Fibroblast of lung (primary cell): ENCODE measurements at regions not wholly inside any gene's neighbourhood (a gene's known extent, or its start where the extent isn't known, plus 50 kb on each side); places are given as distances from the start of the nearest gene placed in this dataset.

Source experiments
- DNase-seq, 2 donors: peaks; one replicate each; pipeline versions ENCODE4 v3.0.0 to v3.0.0-alpha.2; 2010; ENCODE audit warnings: low read depth in 2 of 2
- H2AFZ ChIP-seq: 2 replicates; pipeline ENCODE4 v1.5.1; 2012; ENCODE audit warnings: low read length, control low read depth, inconsistent platforms
- H3K27ac ChIP-seq: 2 replicates; pipeline ENCODE4 v1.5.1; 2011; ENCODE audit warnings: low read length, control low read depth; ENCODE audit not compliant: insufficient read depth
- H3K27me3 ChIP-seq: 2 replicates; pipeline ENCODE4 v1.5.1; 2011; ENCODE audit warnings: mild to moderate bottlenecking, low read length; ENCODE audit not compliant: control insufficient read depth, insufficient read depth
- H3K36me3 ChIP-seq: 2 replicates; pipeline ENCODE4 v1.5.1; 2011; ENCODE audit warnings: low read length; ENCODE audit not compliant: control insufficient read depth, insufficient read depth
- H3K4me1 ChIP-seq: 2 replicates; pipeline ENCODE4 v1.5.1; 2011; ENCODE audit warnings: low read length; ENCODE audit not compliant: control insufficient read depth, insufficient read depth; ENCODE audit errors: extremely low read depth
- H3K4me2 ChIP-seq: 2 replicates; pipeline ENCODE4 v1.5.1; 2011; ENCODE audit warnings: low read length, control low read depth; ENCODE audit not compliant: insufficient read depth; ENCODE audit errors: extremely low read depth
- H3K4me3 ChIP-seq, 4 experiments: fragments of 200-600 bp in 1 of 4; sonication (generic) in 1 of 4; replicated peaks in 1 of 4; 2 replicates each; pipeline ENCODE4 v1.5.1; 2011 to 2016; ENCODE audit warnings: low read length in 4 of 4, low read depth in 3 of 4, mild to moderate bottlenecking in 3 of 4, control low read depth in 2 of 4, inconsistent platforms in 1 of 4, mixed read lengths in 1 of 4; ENCODE audit not compliant: insufficient read depth in 1 of 4; ENCODE audit errors: control extremely low read depth in 1 of 4
- H3K79me2 ChIP-seq: 2 replicates; pipeline ENCODE4 v1.5.1; 2012; ENCODE audit warnings: mild to moderate bottlenecking, low read length, inconsistent platforms; ENCODE audit not compliant: control insufficient read depth, insufficient read depth
- H3K9ac ChIP-seq: 2 replicates; pipeline ENCODE4 v1.5.1; 2011; ENCODE audit warnings: mild to moderate bottlenecking, low read length, control low read depth; ENCODE audit not compliant: insufficient read depth
- H3K9me3 ChIP-seq: 2 replicates; pipeline ENCODE4 v1.5.1; 2012; ENCODE audit warnings: low read depth, low read length; ENCODE audit not compliant: control insufficient read depth, insufficient read depth
- H4K20me1 ChIP-seq: 2 replicates; pipeline ENCODE4 v1.5.1; 2011; ENCODE audit warnings: low read length; ENCODE audit not compliant: control insufficient read depth, insufficient read depth; ENCODE audit errors: extremely low read depth
- EZH2 ChIP-seq: IDR thresholded peaks from 2 replicates; pipeline ENCODE4 v1.5.1; 2012; ENCODE audit warnings: low read length, control low read depth, mild to moderate bottlenecking; ENCODE audit errors: missing control alignments
- TF ChIP-seq, protein P1 (sequence below), 2 donors: IDR thresholded peaks in 1 of 2; conservative IDR thresholded peaks in 1 of 2; 1 replicate in 1 of 2; 2 replicates in 1 of 2; pipeline ENCODE4 v1.5.1; 2011 to 2012; ENCODE audit warnings: low read length in 2 of 2, control low read depth in 1 of 2, inconsistent platforms in 1 of 2, low read depth in 1 of 2, mild to moderate bottlenecking in 1 of 2

DNA sequence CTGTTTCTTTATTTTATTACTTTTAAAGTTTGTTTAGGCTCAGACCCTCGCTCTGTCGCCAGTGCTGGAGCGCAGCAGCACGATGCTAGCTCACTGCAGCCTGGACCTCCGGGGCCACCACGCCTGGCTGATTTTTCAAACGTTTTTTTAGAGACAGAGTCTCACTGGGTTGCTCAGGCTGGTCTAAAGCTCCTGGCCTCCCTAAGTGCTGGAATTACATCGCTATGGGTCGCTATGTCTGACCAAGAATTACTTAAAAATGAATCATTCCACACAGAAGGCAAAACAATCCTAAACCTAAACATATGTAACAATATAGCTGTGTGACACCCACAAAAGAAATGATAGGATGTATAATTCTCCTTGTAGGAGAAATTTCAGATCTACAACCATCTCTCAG, 86.9 kb upstream of the SIMC1 start:
- H3K9ac ChIP-seq, result no peak overlapping the region
- no peaks in the 10 kb centered on the region for H3K79me2 ChIP-seq
- H2AFZ ChIP-seq, result no peak overlapping the region
- no peak overlapping the region for H3K4me3 ChIP-seq
- H3K36me3 ChIP-seq, result no peaks in the 10 kb centered on the region
- no peak overlapping the region for H3K27ac ChIP-seq
- no peak overlapping the region for H3K4me2 ChIP-seq
- no peaks in the 10 kb centered on the region for H4K20me1 ChIP-seq
- DNase-seq, result peak; percentile 49 to 69
- H3K4me1 ChIP-seq, result no peaks in the 10 kb centered on the region
- H3K9me3 ChIP-seq, result no peaks in the 10 kb centered on the region
- TF ChIP-seq, protein P1, sequence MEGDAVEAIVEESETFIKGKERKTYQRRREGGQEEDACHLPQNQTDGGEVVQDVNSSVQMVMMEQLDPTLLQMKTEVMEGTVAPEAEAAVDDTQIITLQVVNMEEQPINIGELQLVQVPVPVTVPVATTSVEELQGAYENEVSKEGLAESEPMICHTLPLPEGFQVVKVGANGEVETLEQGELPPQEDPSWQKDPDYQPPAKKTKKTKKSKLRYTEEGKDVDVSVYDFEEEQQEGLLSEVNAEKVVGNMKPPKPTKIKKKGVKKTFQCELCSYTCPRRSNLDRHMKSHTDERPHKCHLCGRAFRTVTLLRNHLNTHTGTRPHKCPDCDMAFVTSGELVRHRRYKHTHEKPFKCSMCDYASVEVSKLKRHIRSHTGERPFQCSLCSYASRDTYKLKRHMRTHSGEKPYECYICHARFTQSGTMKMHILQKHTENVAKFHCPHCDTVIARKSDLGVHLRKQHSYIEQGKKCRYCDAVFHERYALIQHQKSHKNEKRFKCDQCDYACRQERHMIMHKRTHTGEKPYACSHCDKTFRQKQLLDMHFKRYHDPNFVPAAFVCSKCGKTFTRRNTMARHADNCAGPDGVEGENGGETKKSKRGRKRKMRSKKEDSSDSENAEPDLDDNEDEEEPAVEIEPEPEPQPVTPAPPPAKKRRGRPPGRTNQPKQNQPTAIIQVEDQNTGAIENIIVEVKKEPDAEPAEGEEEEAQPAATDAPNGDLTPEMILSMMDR (conservative IDR thresholded peaks at IDR 0.05 in 1 of 2, IDR thresholded peaks at IDR 0.05 in 1 of 2; ENCODE audit: low read depth in 1 of 2, low read length in 2 of 2), result no peak
- no peak for TF ChIP-seq EZH2
- H3K27me3 ChIP-seq, result peaks cover 2% of the 10 kb centered on the region

DNA sequence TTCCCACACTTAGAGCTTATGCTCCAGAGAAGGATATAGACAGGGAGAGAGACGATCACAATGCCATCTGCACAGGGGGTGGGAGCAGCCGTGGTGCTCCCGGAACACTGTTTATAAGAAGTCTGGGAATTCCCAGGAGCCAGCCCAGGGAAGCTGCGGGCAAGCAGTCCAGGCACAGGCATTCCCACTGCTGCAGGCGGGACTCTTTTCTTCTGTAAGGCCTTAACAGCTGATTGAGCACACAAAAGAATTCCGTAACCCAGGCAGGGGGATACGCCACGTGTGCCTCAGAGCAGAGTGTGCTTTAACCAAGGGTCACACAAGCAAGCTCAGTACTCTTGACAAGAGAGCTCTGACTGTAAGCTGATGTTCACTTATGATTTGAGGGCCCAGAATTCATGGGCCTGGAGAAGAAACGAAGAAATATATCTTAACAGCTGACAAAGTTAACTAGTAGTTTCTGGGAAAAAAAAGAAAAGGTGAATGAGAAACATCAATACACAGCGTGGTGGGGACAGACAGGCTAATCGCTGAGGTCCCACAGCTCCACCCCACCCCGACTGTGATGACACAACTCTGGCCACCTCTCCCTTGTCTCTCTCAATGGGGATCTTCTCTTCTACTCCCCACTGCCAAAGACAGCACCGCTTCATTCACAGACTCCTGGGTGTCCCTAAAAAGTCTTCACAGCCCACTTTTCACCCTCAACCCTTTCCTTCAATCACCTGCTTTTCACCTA, 85.9 kb upstream of the SIMC1 start:
- no peak overlapping the region for H3K27ac ChIP-seq
- no peak overlapping the region for H2AFZ ChIP-seq
- H3K4me1 ChIP-seq, result no peaks in the 10 kb centered on the region
- H3K4me2 ChIP-seq, result no peak overlapping the region
- no peak overlapping the region for H3K4me3 ChIP-seq
- TF ChIP-seq, protein P1 (conservative IDR thresholded peaks at IDR 0.05 in 1 of 2, IDR thresholded peaks at IDR 0.05 in 1 of 2; ENCODE audit: low read depth in 1 of 2, low read length in 2 of 2), result no peak
- TF ChIP-seq EZH2, result no peak
- H3K9ac ChIP-seq, result no peak overlapping the region
- H3K9me3 ChIP-seq, result no peaks in the 10 kb centered on the region
- DNase-seq, result peak in 1 of 2 donors; percentile 54
- no peaks in the 10 kb centered on the region for H3K36me3 ChIP-seq
- H3K79me2 ChIP-seq, result no peaks in the 10 kb centered on the region
- H4K20me1 ChIP-seq, result no peaks in the 10 kb centered on the region
- no peaks in the 10 kb centered on the region for H3K27me3 ChIP-seq

DNA sequence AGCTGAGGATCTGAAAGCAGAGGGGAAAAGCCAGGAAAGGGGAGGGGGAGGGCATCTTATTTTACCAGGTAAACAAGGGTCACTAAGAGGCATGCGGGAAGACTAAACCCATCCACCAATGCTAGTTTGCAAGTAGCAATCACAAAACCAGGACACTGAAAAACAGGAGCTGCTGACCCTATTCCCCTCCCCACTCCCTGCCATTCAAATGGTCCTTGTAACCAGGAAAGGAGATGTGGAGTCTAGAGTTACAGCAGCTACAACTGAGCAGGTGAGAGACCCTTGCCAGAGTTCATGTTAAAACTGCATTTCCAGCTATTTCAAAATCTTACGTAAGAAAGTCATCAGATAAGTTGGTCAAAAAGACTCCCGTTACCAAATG, 85.3 kb upstream of the SIMC1 start:
- no peak overlapping the region for H3K4me2 ChIP-seq
- no peak for DNase-seq
- no peak overlapping the region for H3K4me3 ChIP-seq
- TF ChIP-seq EZH2, result no peak
- TF ChIP-seq, protein P1 (conservative IDR thresholded peaks at IDR 0.05 in 1 of 2, IDR thresholded peaks at IDR 0.05 in 1 of 2; ENCODE audit: low read depth in 1 of 2, low read length in 2 of 2), result no peak
- H3K36me3 ChIP-seq, result no peaks in the 10 kb centered on the region
- H3K79me2 ChIP-seq, result no peaks in the 10 kb centered on the region
- no peaks in the 10 kb centered on the region for H3K27me3 ChIP-seq
- no peak overlapping the region for H3K9ac ChIP-seq
- H3K4me1 ChIP-seq, result no peaks in the 10 kb centered on the region
- no peak overlapping the region for H3K27ac ChIP-seq
- no peaks in the 10 kb centered on the region for H3K9me3 ChIP-seq
- H2AFZ ChIP-seq, result no peak overlapping the region
- no peaks in the 10 kb centered on the region for H4K20me1 ChIP-seq
